ENCODE measurements at regions not wholly inside any gene's neighbourhood (a gene's known extent, or its start where the extent isn't known, plus 50 kb on each side); places are given as distances from the start of the nearest gene placed in this dataset.

DNA sequence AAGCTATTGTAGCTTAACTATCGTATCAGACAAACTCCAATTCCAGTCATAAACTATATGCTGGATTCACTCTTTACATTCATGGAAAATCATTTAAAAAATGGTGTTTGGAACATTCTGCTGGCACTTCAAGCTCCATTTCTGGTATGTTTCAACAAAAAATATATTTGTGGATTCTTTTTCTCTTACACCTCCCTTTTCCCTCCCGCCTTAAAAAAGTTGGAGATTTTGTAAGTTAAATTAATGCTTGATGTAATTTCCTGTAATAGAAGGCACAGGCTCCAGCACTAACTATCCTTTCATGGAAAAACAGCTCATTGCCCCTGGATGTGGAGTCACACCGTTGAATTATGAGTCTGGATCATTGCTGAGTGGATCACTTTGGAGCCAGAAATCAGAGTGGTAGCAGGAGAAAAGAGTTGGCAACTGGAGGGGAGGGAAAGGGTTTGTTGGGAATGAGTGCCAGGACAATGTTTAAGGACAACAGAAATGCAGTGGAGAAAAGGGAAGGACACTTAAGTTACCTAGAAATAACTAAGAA lies 102.8 kb downstream of the ICOS start:
- TF ChIP-seq CTCF (IDR thresholded peaks at IDR 0.05 in 4 of 5, conservative IDR thresholded peaks at IDR 0.05 in 1 of 5) (no peak), POLR2A (IDR thresholded peaks at IDR 0.05) (no peak)
